Heart right ventricle (tissue), 16 donors: ENCODE measurements at regions not wholly inside any gene's neighbourhood (a gene's known extent, or its start where the extent isn't known, plus 50 kb on each side); places are given as distances from the start of the nearest gene placed in this dataset.
"Not testable (repeated sequence)": the region's sequence is repeated elsewhere in the genome, so short reads cannot be mapped to it uniquely, and the experiment has no call there.

Experiments used
- ATAC-seq, 8 donors: fragments of 200-7000 bp; cut with Tn5 transposase; one replicate each; pipeline ENCODE4 v1.9.1; 2020; ENCODE audit warnings: mild to moderate bottlenecking in 8 of 8, moderate library complexity in 8 of 8, moderate number of reproducible peaks in 1 of 8
- DNase-seq, 2 donors: peaks; one replicate each; pipeline ENCODE4 v3.0.0-alpha.2; 2020
- H3K27ac ChIP-seq, 10 donors: fragments of 200-600 bp; sonication (generic) in 2 of 10; one replicate each; pipeline versions ENCODE4 v1.5.0 to v1.8.0; 2020 to 2022; ENCODE audit warnings: mild to moderate bottlenecking in 3 of 10
- H3K27me3 ChIP-seq, 7 donors: fragments of 200-600 bp; one replicate each; pipeline ENCODE4 v1.8.0; 2021 to 2022; ENCODE audit warnings: mild to moderate bottlenecking in 2 of 7
- H3K36me3 ChIP-seq, 9 donors: fragments of 200-600 bp; sonication (generic) in 1 of 9; one replicate each; pipeline versions ENCODE4 v1.5.0 to v1.8.0; 2020 to 2022; ENCODE audit warnings: mild to moderate bottlenecking in 2 of 9
- H3K4me1 ChIP-seq, 9 donors: fragments of 200-600 bp; sonication (generic) in 1 of 9; one replicate each; pipeline versions ENCODE4 v1.5.0 to v1.8.0; 2020 to 2022; ENCODE audit warnings: mild to moderate bottlenecking in 4 of 9
- H3K4me3 ChIP-seq, 10 donors: fragments of 200-600 bp; sonication (generic) in 2 of 10; one replicate each; pipeline versions ENCODE4 v1.5.0 to v1.8.0; 2020 to 2022; ENCODE audit warnings: mild to moderate bottlenecking in 7 of 10, moderate library complexity in 2 of 10
- H3K9me3 ChIP-seq, 11 donors: fragments of 200-600 bp in 10 of 11; sonication (generic) in 2 of 11; one replicate each; pipeline versions ENCODE4 v1.5.0 to v1.8.0; 2013 to 2022; ENCODE audit warnings: mild to moderate bottlenecking in 2 of 11, control low read depth in 1 of 11, moderate library complexity in 1 of 11
- WGBS, 2 donors: extraction: QIAGEN DNeasy Blood & Tissue Kit; methylation state at CpG; one replicate each; pipeline ENCODE4 v1.1.7; 2013; ENCODE audit warnings: inconsistent platforms in 1 of 2; 5-methylcytosine and 5-hydroxymethylcytosine counted together
- intact Hi-C, 10 donors: fragments of 100-400 bp; cut with DNase I; formaldehyde crosslinking; loops; one replicate each; pipeline versions ENCODE4 v1.11.1 to v1.14.2; 2022
- TF ChIP-seq, protein P1 (sequence below), 9 donors: fragments of 200-600 bp; sonication (generic) in 2 of 9; IDR thresholded peaks; one replicate each; pipeline versions ENCODE4 v1.5.0 to v1.8.0; 2021 to 2022; ENCODE audit warnings: antibody characterized with exemption in 9 of 9, mild to moderate bottlenecking in 5 of 9, moderate library complexity in 1 of 9
- donor health status: Arrhythmogenic right ventricular cardiomyopathy.
- donor health status: ischemic (EF 13 %, LVEDD 7.1; RV severe dilation, severe dysfunction).
- donor health status: healthy with polysubstance abuse.
- donor health status: DM: no; HTN: yes; CAD: no.
- donor health status: DM: no; HTN: no; CAD: no.
- donor health status: ischemic (EF 25% LVEDD 6.9; RV normal size, moderate dysfunction).
- donor health status: ischemic (EF 25% LVEDD 5.7; RV mildly dilated, moderate dysfunction).
- donor health status: healthy.
- donor health status: DM: yes; HTN: yes; CAD: no.
- donor health status: Ischemic cardiomyopathy.
- donor health status: ischemic (EF 35%, LVEDD 5.7; RV mildly dilated, moderate dysfunction).
- donor health status: nonischemic (EF 11% LVEDD 7.7; RV severe dilation, severe dysfunction).
- donor health status: DM: yes; HTN: yes; CAD: no.
- donor health status: PGD.
- donor health status: ischemic (EF 29% LVEDD 5.4; RV normal size, mild dysfunction).
- donor health status: nonischemic (EF 23%, LVEDD 6.1; RV moderate dilation, normal function).

DNA sequence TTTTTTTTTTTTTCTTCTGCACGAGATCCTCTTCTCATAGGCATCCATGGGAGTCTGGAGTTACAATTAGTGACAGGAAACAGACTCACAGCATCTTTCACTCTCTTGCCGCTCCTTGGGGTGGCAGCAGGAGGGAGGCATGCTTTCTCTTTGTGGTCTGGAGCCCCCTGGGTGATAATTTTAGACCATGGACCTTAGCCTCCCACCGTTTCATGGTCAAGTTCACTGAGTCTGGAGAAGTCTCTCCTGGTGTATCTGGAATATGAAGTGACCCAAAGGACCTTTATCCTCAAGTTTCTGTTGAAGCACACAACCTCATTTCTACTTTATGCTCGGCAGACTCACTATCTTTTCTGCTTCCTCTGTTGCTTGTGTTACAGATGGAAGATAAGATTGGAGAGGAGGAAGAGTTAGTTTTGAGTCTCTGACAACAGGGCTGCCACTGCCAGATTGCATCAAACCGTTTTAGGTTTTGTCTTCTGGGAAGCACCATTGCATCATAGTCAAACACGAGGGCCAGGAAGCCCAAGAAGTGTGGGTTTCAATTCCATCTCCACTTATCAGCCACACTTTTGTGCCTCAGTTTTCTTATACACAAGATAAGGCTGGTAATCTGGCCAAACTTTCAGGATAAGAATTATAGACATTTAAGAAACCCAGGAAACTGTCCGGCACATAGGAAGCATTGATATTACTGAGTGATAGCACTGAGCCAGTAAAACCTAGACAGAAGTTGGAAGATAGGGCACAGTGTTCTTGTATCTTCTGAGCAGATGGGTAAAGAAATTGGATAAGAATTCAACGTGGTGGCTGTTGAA, 62.3 kb downstream of the ADCYAP1 start:
- 40 to 44% methylated on average over 8 of the region's 8 CpGs for WGBS, 2 donors
- H3K27me3 ChIP-seq, result peaks cover 0 to 13% (median 0%) of the 10 kb centered on the region in 7 donors
- DNase-seq, result no peak
- ATAC-seq, result no peak
- intact Hi-C loops, result loop anchor here in 4 of 10 donors (10.0 kb wide), 1 partner anchor 102 kb away; no protein-coding TSS in a partner anchor
- no peak overlapping the region for H3K27ac ChIP-seq
- peaks cover 0 to 5% (median 0%) of the 10 kb centered on the region in 11 donors for H3K9me3 ChIP-seq
- TF ChIP-seq, protein P1, sequence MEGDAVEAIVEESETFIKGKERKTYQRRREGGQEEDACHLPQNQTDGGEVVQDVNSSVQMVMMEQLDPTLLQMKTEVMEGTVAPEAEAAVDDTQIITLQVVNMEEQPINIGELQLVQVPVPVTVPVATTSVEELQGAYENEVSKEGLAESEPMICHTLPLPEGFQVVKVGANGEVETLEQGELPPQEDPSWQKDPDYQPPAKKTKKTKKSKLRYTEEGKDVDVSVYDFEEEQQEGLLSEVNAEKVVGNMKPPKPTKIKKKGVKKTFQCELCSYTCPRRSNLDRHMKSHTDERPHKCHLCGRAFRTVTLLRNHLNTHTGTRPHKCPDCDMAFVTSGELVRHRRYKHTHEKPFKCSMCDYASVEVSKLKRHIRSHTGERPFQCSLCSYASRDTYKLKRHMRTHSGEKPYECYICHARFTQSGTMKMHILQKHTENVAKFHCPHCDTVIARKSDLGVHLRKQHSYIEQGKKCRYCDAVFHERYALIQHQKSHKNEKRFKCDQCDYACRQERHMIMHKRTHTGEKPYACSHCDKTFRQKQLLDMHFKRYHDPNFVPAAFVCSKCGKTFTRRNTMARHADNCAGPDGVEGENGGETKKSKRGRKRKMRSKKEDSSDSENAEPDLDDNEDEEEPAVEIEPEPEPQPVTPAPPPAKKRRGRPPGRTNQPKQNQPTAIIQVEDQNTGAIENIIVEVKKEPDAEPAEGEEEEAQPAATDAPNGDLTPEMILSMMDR (IDR thresholded peaks at IDR 0.05), result no peak
- peaks cover 0 to 2% (median 0%) of the 10 kb centered on the region in 9 donors for H3K4me1 ChIP-seq
- no peak overlapping the region for H3K4me3 ChIP-seq
- no peaks in the 10 kb centered on the region for H3K36me3 ChIP-seq

DNA sequence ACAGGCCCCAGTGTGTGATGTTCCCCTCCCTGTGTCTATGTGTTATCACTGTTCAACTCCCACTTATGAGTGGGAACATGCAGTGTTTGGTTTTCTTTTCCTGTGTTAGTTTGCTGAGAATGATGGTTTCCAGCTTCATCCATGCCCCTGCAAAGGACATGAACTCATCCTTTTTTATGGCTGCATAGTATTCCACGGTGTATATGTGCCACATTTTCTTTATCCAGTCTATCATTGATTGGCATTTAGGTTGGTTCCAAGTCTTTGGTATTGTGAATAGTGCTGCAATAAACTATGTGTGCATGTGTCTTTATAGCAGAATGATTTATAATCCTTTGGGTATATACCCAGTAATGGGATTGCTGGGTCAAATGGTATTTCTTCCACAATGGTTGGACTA, 64.2 kb downstream of the ADCYAP1 start:
- not testable (repeated sequence) for H3K27me3 ChIP-seq
- intact Hi-C loops, result loop anchor here in 4 of 10 donors (10.0 kb wide), 1 partner anchor 104 kb away; no protein-coding TSS in a partner anchor

DNA sequence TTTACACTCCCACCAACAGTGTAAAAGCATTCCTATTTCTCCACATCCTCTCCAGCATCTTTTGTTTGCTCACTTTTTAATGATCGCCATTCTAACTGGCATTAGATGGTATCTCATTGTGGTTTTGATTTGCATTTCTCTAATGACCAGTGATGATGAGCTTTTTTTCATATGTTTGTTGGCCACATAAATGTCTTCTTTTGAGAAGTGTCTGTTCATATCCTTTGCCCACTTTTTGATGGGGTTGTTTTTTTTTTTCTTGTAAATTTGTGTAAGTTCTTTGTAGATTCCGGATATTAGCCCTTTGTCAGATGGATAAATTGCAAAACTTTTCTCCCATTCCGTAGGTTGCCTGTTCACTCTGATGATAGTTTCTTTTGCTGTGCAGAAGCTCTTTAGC, 64.6 kb downstream of the ADCYAP1 start:
- not testable (repeated sequence) for H3K4me3 ChIP-seq, H3K9me3 ChIP-seq, H3K27me3 ChIP-seq, H3K4me1 ChIP-seq, H3K36me3 ChIP-seq, H3K27ac ChIP-seq, ATAC-seq, DNase-seq
- intact Hi-C loops, result loop anchor here in 4 of 10 donors (10.0 kb wide), 1 partner anchor 105 kb away; no protein-coding TSS in a partner anchor
- WGBS, 2 donors, result 73 to 94% methylated on average over 3 of the region's 3 CpGs

More for the DNA sequence above, 64.2 kb downstream of the ADCYAP1 start:
- DNase-seq, ATAC-seq, H3K4me3 ChIP-seq, H3K9me3 ChIP-seq, H3K36me3 ChIP-seq, H3K4me1 ChIP-seq, H3K27ac ChIP-seq: not testable (repeated sequence)
- 74 to 80% methylated on average over 1 of the region's 1 CpG for WGBS, 2 donors

DNA sequence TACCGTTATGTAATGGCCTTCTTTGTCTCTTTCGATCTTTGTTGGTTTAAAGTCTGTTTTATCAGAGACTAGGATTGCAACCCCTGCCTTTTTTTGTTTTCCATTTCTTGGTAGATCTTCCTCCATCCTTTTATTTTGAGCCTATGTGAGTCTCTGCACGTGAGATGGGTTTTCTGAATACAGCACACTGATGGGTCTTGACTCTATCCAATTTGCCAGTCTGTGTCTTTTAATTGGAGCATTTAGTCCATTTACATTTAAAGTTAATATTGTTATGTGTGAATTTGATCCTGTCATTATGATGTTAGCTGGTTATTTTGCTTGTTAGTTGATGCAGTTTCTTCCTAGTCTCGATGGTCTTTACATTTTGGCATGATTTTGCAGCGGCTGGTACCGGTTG, 69.9 kb downstream of the ADCYAP1 start:
- ATAC-seq, intact Hi-C loops, H3K36me3 ChIP-seq, H3K4me3 ChIP-seq, DNase-seq, H3K27me3 ChIP-seq, H3K27ac ChIP-seq, H3K4me1 ChIP-seq: not testable (repeated sequence)
- peaks cover 0 to 11% (median 0%) of the 10 kb centered on the region in 11 donors for H3K9me3 ChIP-seq
- 75 to 83% methylated on average over 3 of the region's 6 CpGs for WGBS, 2 donors

DNA sequence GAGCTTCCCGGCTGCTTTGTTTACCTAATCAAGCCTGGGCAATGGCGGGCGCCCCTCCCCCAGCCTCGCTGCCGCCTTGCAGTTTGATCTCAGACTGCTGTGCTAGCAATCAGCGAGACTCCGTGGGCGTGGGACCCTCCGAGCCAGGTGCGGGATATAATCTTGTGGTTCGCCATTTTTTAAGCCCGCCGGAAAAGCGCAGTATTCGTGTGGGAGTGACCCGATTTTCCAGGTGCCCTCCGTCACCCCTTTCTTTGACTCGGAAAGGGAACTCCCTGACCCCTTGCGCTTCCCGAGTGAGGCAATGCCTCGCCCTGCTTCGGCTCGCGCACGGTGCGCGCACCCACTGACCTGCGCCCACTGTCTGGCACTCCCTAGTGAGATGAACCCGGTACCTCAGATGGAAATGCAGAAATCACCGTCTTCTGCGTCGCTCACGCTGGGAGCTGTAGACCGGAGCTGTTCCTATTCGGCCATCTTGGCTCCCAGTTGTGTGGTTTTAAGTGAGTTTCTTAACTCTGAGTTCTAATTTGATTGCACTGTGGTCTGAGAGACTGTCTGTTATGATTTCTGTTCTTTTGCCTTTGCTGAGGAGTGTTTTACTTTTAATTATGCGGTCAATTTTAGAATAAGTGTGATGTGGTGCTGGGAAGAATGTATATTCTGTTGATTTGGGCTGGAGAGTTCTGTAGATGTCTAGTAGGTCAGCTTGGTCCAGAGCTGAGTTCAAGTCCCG, 71.9 kb downstream of the ADCYAP1 start:
- H3K27me3 ChIP-seq, DNase-seq, intact Hi-C loops, H3K36me3 ChIP-seq, H3K27ac ChIP-seq, ATAC-seq, H3K4me1 ChIP-seq: not testable (repeated sequence)
- Histone ChIP-seq H3K4me3 (peak overlapping the region in 1 of 10 donors; percentile 18), H3K9me3 (peaks cover 0 to 16% (median 0%) of the 10 kb centered on the region in 11 donors)
- WGBS, 2 donors, result 83 to 87% methylated on average over 19 to 21 of the region's 37 CpGs

DNA sequence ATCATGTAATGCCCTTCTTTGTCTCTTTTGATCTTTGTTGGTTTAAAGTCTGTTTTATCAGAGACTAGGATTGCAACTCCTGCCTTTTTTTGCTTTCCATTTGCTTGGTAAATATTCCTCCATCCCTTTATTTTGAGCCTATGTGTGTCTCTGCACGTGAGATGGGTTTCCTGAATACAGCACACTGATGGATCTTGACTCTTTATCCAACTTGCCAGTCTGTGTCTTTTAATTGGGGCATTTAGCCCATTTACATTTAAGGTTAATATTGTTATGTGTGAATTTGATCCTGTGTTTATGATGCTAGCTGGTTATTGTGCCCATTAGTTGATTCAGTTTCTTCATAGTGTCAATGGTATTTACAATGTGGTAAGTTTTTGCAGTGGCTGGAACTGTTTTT, 72.7 kb downstream of the ADCYAP1 start:
- H3K36me3 ChIP-seq, DNase-seq, H3K4me3 ChIP-seq, H3K27ac ChIP-seq, ATAC-seq, H3K27me3 ChIP-seq, intact Hi-C loops, H3K4me1 ChIP-seq: not testable (repeated sequence)
- 67 to 80% methylated on average over 1 of the region's 1 CpG for WGBS, 2 donors
- peaks cover 0 to 16% (median 0%) of the 10 kb centered on the region in 11 donors for H3K9me3 ChIP-seq

DNA sequence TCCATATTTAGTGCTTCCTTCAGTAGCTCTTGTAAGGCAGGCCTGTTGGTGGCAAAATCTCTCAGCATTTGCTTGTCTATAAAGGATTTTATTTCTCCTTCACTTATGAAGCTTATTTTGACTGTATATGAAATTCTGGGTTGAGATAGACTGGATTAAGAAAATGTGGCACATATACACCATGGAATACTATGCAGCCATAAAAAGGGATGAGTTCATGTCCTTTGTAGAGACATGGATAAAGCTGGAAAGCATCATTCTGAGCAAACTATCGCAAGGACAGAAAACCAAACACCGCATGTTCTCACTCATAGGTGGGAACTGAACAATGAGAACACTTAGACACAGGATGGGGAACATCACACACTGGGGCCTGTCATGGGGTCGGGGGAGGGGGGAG, 73.1 kb downstream of the ADCYAP1 start:
- peaks cover 0 to 16% (median 0%) of the 10 kb centered on the region in 11 donors for H3K9me3 ChIP-seq
- DNase-seq, intact Hi-C loops, H3K27ac ChIP-seq, H3K4me3 ChIP-seq, ATAC-seq, H3K27me3 ChIP-seq, H3K36me3 ChIP-seq, H3K4me1 ChIP-seq: not testable (repeated sequence)
- 80 to 92% methylated on average over 3 of the region's 3 CpGs for WGBS, 2 donors
